ENCODE measurements at regions not wholly inside any gene's neighbourhood (a gene's known extent, or its start where the extent isn't known, plus 50 kb on each side); places are given as distances from the start of the nearest gene placed in this dataset.

- WGBS (ENCODE audit: low lambda C conversion rate), result 48% methylated on average over 4 of the region's 4 CpGs
- POLR2A ChIA-PET, result no interaction called here
- H4K20me1 ChIP-seq (ENCODE audit: insufficient read depth), result no peaks in the 10 kb centered on the region
- H3K27ac ChIP-seq (ENCODE audit: low read depth in 2 of 2, low read length in 1 of 2), result no peak overlapping the region
- H3F3A ChIP-seq (replicated peaks; ENCODE audit: insufficient read depth), result no peaks in the 10 kb centered on the region
- TF ChIP-seq GABPA (IDR thresholded peaks at IDR 0.05; ENCODE audit: low read depth) (no peak), CTCF (IDR thresholded peaks at IDR 0.05) (no peak), JUND (IDR thresholded peaks at IDR 0.05) (no peak), TEAD4 (IDR thresholded peaks at IDR 0.05; ENCODE audit: borderline replicate concordance, insufficient read depth) (no peak), GATA2 (CRISPR knock-in tag; IDR thresholded peaks at IDR 0.05) (no peak), FOXM1 (IDR thresholded peaks at IDR 0.05; ENCODE audit: low read depth) (no peak)
- no peaks in the 10 kb centered on the region for H3K36me3 ChIP-seq (replicated peaks in 1 of 2; ENCODE audit: control insufficient read depth in 1 of 2, insufficient read depth in 2 of 2, low read length in 1 of 2)
- no peaks in the 10 kb centered on the region for H3K79me2 ChIP-seq (ENCODE audit: insufficient read depth)
- H3K9me3 ChIP-seq, result no peaks in the 10 kb centered on the region
- H3K9ac ChIP-seq, result no peak overlapping the region
- H2AFZ ChIP-seq (ENCODE audit: low read depth), result no peak overlapping the region
- H3K4me2 ChIP-seq, result no peak overlapping the region
- H3K4me3 ChIP-seq (ENCODE audit: low read depth in 2 of 2, low read length in 1 of 2), result no peak overlapping the region
- no peaks in the 10 kb centered on the region for H3K9me2 ChIP-seq
- H3K27me3 ChIP-seq (ENCODE audit: insufficient read depth), result no peaks in the 10 kb centered on the region
- CTCF ChIA-PET, result interaction anchor here (0.5 to 3.2 kb wide), 4 partner anchors 14 to 925 kb away, joined by 3 to 9 read pairs (median 4); no protein-coding TSS in a partner anchor
- peaks cover 0 to 10% of the 10 kb centered on the region in 2 experiments; a peak in 2 of 4 replicates for H3K4me1 ChIP-seq (ENCODE audit: control insufficient read depth in 1 of 2, insufficient read depth in 2 of 2, low read depth in 1 of 2, low read length in 1 of 2)
- DNase-seq, result no peak
Measured at GRCh38 chr6:132934496-132934895, 120.1 kb downstream of the RPS12 start.

- Histone ChIP-seq H3K4me1 (ENCODE audit: control insufficient read depth in 1 of 2, insufficient read depth in 2 of 2, low read depth in 1 of 2, low read length in 1 of 2) (peaks cover 0 to 10% of the 10 kb centered on the region in 2 experiments; a peak in 2 of 4 replicates), H3K27ac (ENCODE audit: low read depth in 2 of 2, low read length in 1 of 2) (no peak overlapping the region), H3K27me3 (ENCODE audit: insufficient read depth) (no peaks in the 10 kb centered on the region), H3K36me3 (replicated peaks in 1 of 2; ENCODE audit: control insufficient read depth in 1 of 2, insufficient read depth in 2 of 2, low read length in 1 of 2) (no peaks in the 10 kb centered on the region), H3F3A (replicated peaks; ENCODE audit: insufficient read depth) (no peaks in the 10 kb centered on the region), H3K9ac (no peak overlapping the region), H3K4me3 (ENCODE audit: low read depth in 2 of 2, low read length in 1 of 2) (no peak overlapping the region), H3K9me3 (no peaks in the 10 kb centered on the region), H3K79me2 (ENCODE audit: insufficient read depth) (no peaks in the 10 kb centered on the region), H2AFZ (ENCODE audit: low read depth) (no peak overlapping the region), H3K9me2 (no peaks in the 10 kb centered on the region), H3K4me2 (no peak overlapping the region), H4K20me1 (ENCODE audit: insufficient read depth) (no peaks in the 10 kb centered on the region)
- WGBS (ENCODE audit: low lambda C conversion rate), result 7% methylated on average over 2 of the region's 2 CpGs
- ChIA-PET POLR2A (no interaction called here), CTCF (interaction anchor here (1.0 to 1.7 kb wide), 4 partner anchors 14 to 109 kb away, joined by 3 to 5 read pairs (median 4); no protein-coding TSS in a partner anchor)
- TF ChIP-seq EP300 (IDR thresholded peaks at IDR 0.05; ENCODE audit: borderline replicate concordance in 1 of 2, low read depth in 1 of 2, low read length in 1 of 2) (peak in 1 of 2 experiments; percentile 85; a peak in 2 of 4 replicates), YY1 (IDR thresholded peaks at IDR 0.05; ENCODE audit: low read depth) (no peak), RAD21 (IDR thresholded peaks at IDR 0.05; ENCODE audit: low read length) (0 out of 2 replicates have a peak, but pooled peaks have one; percentile 14), TEAD4 (IDR thresholded peaks at IDR 0.05; ENCODE audit: borderline replicate concordance, insufficient read depth) (0 out of 2 replicates have a peak, but pooled peaks have one; percentile 16), RCOR1 (IDR thresholded peaks at IDR 0.05; ENCODE audit: low read length) (peak; percentile 99), NFIC (IDR thresholded peaks at IDR 0.05; ENCODE audit: borderline replicate concordance) (no peak), PBX3 (IDR thresholded peaks at IDR 0.05) (0 out of 2 replicates have a peak, but pooled peaks have one; percentile 18), CHD2 (IDR thresholded peaks at IDR 0.05; ENCODE audit: low read length, partially characterized antibody) (peak; percentile 59)
- peak; percentile 74 for DNase-seq
Measured at GRCh38 chr6:132936646-132937045, 122.3 kb downstream of the RPS12 start.

All from SK-N-SH (cell line).